ENCODE measurements at regions not wholly inside any gene's neighbourhood (a gene's known extent, or its start where the extent isn't known, plus 50 kb on each side); places are given as distances from the start of the nearest gene placed in this dataset.
"Not testable (repeated sequence)": the region's sequence is repeated elsewhere in the genome, so short reads cannot be mapped to it uniquely, and the experiment has no call there.

DNA sequence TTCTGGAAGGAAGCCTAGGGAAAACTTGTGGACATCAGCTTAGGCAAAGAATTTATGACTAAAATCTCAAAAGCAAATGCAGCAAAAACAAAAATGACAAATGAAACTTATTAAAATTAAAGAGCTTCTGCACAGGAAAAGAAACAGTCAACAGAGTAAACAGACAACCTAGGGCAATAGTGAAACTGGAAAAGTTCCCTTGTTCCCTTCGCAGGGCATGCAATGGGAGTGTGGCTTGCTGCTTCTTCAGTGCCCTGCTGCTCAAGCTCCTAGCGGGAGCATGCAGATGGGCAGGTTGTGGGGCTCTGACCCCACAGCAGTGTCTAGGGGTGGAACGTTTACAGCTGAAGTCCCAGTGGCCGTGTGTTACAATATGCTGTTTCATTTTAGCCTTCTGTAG, 1797.4 kb downstream of the NCAM2 start:
- intact Hi-C loops (cut with micrococcal nuclease), result no loop called here
- Mint-ChIP-seq H3K27me3 (ENCODE audit: insufficient read depth) (peaks cover 1% of the 10 kb centered on the region), H3K9me3 (no peaks in the 10 kb centered on the region), H3K4me1 (ENCODE audit: low read depth) (no peaks in the 10 kb centered on the region), H3K36me3 (ENCODE audit: low read depth) (no peaks in the 10 kb centered on the region), H3K27ac (no peak overlapping the region), H3K4me3 (no peak overlapping the region)
- DNase-seq (ENCODE audit: low spot score), result no peak

DNA sequence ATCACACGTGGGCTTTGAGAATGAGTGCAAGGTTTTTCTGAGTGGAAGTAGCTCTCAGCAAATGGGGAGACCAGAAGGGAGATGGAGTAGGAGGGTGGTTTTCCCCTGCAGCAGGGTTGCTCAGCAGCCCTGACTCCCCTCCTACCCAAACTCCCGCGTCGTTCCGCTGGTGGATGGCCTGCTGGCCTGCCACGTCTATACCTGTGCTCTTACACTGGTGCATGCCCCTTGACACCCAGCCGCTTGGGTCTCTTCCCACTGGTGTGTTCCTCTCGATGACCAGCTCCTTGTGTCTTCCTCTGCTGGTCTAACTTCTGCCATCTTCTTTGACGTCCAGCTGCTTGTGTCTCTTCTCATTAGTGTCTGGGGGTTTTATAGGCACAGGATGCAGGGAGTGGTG, 1797.9 kb downstream of the NCAM2 start:
- intact Hi-C loops (cut with micrococcal nuclease), result no loop called here
- Mint-ChIP-seq H3K27ac (no peak overlapping the region), H3K4me1 (ENCODE audit: low read depth) (no peaks in the 10 kb centered on the region), H3K36me3 (ENCODE audit: low read depth) (no peaks in the 10 kb centered on the region), H3K4me3 (no peak overlapping the region), H3K27me3 (ENCODE audit: insufficient read depth) (peaks cover 1% of the 10 kb centered on the region), H3K9me3 (no peaks in the 10 kb centered on the region)
- no peak for DNase-seq (ENCODE audit: low spot score)

DNA sequence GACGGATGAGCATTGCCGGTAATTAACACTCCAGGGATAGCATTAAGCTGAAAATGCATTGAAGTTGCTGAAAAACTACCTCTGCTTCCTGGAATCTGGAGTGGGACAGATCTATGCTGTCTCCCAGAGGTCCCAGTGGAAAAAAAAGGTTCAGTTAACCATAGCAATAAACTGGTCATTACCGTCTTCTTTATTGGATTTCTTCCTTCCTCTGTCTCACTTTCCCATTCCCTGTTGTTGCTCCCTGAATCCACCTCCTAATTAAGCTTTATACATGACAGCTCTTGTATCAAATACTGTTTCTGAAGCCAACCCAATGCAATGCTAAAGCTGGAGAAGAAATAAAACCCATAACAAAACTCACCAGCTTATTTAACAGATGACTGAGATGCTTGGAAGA, 1805.9 kb downstream of the NCAM2 start:
- Mint-ChIP-seq H3K4me3 (no peak overlapping the region), H3K27ac (no peak overlapping the region), H3K9me3 (no peaks in the 10 kb centered on the region), H3K27me3 (ENCODE audit: insufficient read depth) (no peaks in the 10 kb centered on the region), H3K36me3 (ENCODE audit: low read depth) (no peaks in the 10 kb centered on the region), H3K4me1 (ENCODE audit: low read depth) (no peaks in the 10 kb centered on the region)
- DNase-seq (ENCODE audit: low spot score), result no peak
- intact Hi-C loops (cut with micrococcal nuclease), result no loop called here

DNA sequence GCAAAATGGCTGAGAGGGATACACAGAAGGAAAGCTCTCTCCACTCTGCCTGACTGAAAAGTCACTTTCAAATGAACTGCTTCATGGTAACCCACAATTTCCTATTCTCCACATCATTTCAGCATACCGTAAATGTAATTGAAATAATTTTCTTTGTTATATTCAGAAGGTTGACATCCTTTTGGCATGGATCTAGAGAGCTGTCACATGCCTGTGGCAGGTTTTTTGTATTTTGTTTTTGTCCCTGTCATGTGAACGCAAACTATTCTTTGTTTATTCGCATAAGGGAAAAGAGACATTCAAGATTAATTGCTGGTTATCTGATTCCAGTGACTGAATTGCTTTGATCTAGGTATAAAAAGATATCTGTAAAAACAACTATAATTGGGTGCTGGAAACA, 1808.1 kb downstream of the NCAM2 start:
- Mint-ChIP-seq H3K36me3 (ENCODE audit: low read depth) (no peaks in the 10 kb centered on the region), H3K4me3 (no peak overlapping the region), H3K27ac (no peak overlapping the region), H3K4me1 (ENCODE audit: low read depth) (no peaks in the 10 kb centered on the region), H3K9me3 (no peaks in the 10 kb centered on the region), H3K27me3 (ENCODE audit: insufficient read depth) (no peaks in the 10 kb centered on the region)
- intact Hi-C loops (cut with micrococcal nuclease), result no loop called here
- DNase-seq (ENCODE audit: low spot score), result no peak

DNA sequence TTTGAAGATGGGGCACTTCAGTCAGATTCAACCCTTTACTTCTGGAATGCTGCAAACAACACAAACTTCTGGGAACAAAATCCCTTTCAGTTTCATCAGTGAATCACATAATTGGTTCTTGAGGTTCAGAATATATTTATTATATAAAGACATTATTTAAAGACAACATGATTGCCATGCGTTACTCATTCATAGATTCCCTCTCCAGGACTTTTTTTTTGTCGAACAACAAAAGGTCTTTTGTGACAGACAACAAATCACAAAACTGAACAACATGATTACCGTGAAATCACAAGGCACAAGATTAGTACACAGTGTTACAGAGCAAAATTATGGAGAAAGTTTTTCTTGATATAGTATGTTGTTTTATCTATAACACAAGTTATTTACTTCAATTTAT, 1815.0 kb downstream of the NCAM2 start:
- no peak for DNase-seq (ENCODE audit: low spot score)
- intact Hi-C loops (cut with micrococcal nuclease), result no loop called here
- Mint-ChIP-seq H3K36me3 (ENCODE audit: low read depth) (no peaks in the 10 kb centered on the region), H3K27ac (no peak overlapping the region), H3K4me1 (ENCODE audit: low read depth) (no peaks in the 10 kb centered on the region), H3K27me3 (ENCODE audit: insufficient read depth) (no peaks in the 10 kb centered on the region), H3K9me3 (no peaks in the 10 kb centered on the region), H3K4me3 (no peak overlapping the region)

DNA sequence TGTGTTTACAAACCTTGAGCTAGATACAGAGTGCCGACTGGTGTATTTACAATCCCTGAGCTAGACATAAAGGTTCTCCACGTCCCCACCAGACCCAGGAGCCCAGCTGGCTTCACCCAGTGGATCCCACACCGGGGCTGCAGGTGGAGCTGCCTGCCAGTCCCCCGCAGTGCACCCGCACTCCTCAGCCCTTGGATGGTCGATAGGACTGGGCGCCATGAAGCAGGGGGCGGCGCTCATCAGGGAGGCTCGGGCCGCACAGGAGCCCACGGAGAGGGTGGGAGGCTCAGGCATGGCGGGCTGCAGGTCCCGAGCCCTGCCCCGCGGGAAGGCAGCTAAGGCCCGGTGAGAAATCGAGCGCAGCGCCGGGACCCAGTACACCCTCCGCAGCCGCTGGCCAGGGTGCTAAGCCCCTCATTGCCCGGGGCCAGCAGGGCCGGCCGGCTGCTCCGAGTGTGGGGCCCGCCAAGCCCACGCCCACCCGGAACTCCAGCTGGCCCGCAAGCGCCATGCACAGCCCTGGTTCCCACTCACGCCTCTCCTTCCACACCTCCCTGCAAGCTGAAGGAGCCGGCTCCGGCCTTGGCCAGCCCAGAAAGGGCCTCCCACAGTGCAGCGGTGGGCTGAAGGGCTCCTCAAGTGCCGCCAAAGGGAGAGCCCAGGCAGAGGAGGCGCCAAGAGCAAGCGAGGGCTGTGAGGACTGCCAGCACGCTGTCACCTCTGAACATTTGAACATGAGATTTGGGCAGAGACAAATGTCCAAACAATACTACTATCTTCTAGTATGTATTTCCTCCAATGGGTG, 1820.7 kb downstream of the NCAM2 start:
- DNase-seq (ENCODE audit: low spot score); H3K27ac Mint-ChIP-seq; intact Hi-C loops (cut with micrococcal nuclease); H3K36me3 Mint-ChIP-seq (ENCODE audit: low read depth); H3K4me3 Mint-ChIP-seq; H3K27me3 Mint-ChIP-seq (ENCODE audit: insufficient read depth); H3K4me1 Mint-ChIP-seq (ENCODE audit: low read depth); H3K9me3 Mint-ChIP-seq: not testable (repeated sequence)

DNA sequence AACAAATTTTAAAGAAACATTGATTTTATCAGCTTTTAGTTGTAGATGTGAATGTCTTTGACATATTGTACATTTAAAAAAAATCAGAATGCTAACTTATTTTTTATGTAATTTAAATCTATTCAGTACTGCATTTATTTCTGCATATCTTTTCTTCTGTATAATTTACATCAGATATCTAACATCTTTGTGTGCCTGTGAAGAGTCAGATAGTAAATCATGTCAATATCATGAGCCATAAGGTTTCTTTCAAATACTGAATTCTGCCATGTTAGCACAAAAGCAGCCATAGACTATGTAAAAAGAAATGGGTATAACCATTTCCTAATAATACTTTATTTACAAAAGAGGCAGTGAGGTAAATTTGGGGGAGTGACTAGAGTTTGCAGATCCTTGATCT, 1829.2 kb downstream of the NCAM2 start:
- intact Hi-C loops (cut with micrococcal nuclease), result no loop called here
- Mint-ChIP-seq H3K36me3 (ENCODE audit: low read depth) (no peaks in the 10 kb centered on the region), H3K4me3 (no peak overlapping the region), H3K27me3 (ENCODE audit: insufficient read depth) (no peaks in the 10 kb centered on the region), H3K27ac (no peak overlapping the region), H3K4me1 (ENCODE audit: low read depth) (no peaks in the 10 kb centered on the region), H3K9me3 (peaks cover 18% of the 10 kb centered on the region)
- DNase-seq (ENCODE audit: low spot score), result no peak

DNA sequence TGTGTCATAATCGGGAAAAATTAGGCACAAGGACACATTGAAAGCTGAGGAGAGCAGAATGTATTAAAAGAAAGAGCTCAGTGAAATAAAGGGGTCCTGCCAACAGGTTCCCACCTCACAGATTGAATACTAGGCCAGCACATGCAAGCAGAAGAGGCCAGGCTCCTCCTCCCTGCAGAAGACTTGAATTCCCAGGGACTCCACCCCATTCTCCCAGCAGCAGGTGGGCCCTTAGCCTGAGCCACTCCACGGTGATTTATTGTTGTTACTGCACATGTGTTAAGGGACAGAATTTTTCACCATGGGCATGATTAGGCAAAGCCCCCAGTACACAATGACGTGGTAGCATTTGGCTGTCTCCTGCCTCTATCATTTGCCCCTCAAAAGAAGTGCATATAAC, 1844.7 kb downstream of the NCAM2 start:
- Mint-ChIP-seq H3K9me3 (peaks cover 16% of the 10 kb centered on the region), H3K4me1 (ENCODE audit: low read depth) (no peaks in the 10 kb centered on the region), H3K27ac (no peak overlapping the region), H3K27me3 (ENCODE audit: insufficient read depth) (no peaks in the 10 kb centered on the region), H3K36me3 (ENCODE audit: low read depth) (no peaks in the 10 kb centered on the region), H3K4me3 (no peak overlapping the region)
- intact Hi-C loops (cut with micrococcal nuclease), result no loop called here
- no peak for DNase-seq (ENCODE audit: low spot score)

DNA sequence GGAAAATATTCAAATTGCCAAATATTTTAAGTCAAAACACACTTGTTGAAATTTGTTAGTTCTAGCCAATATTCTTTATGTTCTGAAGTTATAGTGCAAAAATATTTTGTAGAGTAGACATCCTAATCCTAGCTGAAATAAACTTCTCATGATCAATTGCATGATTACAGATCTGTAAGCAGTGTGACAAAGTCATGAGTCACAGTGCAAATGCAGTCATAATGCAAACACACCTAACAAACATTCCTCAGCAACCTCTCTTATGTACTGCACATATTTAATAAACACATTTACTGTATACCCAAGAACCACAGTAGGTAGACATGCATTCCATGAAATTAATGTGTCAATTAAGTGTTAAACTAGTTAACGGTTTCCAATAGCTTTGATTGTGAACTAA, 1857.4 kb downstream of the NCAM2 start:
- Mint-ChIP-seq H3K9me3 (no peaks in the 10 kb centered on the region), H3K27me3 (ENCODE audit: insufficient read depth) (no peaks in the 10 kb centered on the region), H3K27ac (no peak overlapping the region), H3K4me3 (no peak overlapping the region), H3K36me3 (ENCODE audit: low read depth) (no peaks in the 10 kb centered on the region), H3K4me1 (ENCODE audit: low read depth) (no peaks in the 10 kb centered on the region)
- no peak for DNase-seq (ENCODE audit: low spot score)
- intact Hi-C loops (cut with micrococcal nuclease), result no loop called here

DNA sequence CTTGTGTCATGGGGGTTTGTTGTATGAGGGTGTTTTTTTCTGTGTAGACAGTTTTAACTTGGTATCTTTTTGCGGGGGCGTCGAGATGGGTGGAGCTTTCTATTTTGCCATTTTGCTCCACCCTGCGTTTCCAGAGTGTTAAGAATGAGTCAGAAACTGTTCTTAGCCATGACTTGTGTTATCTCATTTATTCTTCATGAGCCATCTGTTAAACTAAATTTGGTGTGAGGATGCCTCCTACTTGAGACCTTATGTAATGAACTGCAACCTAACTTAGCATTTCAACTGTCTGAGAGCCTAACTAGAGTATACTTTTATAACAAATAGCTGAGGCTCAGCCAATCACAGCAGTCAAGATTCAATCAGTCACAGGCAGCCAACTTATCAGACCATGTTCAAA, 1873.5 kb downstream of the NCAM2 start:
- no peak overlapping the region for H3K4me3 Mint-ChIP-seq
- no peaks in the 10 kb centered on the region for H3K9me3 Mint-ChIP-seq
- no peaks in the 10 kb centered on the region for H3K27me3 Mint-ChIP-seq (ENCODE audit: insufficient read depth)
- H3K36me3 Mint-ChIP-seq (ENCODE audit: low read depth), result no peaks in the 10 kb centered on the region
- no peak for DNase-seq (ENCODE audit: low spot score)
- intact Hi-C loops (cut with micrococcal nuclease), result no loop called here
- H3K4me1 Mint-ChIP-seq (ENCODE audit: low read depth), result no peaks in the 10 kb centered on the region
- H3K27ac Mint-ChIP-seq, result no peak overlapping the region

DNA sequence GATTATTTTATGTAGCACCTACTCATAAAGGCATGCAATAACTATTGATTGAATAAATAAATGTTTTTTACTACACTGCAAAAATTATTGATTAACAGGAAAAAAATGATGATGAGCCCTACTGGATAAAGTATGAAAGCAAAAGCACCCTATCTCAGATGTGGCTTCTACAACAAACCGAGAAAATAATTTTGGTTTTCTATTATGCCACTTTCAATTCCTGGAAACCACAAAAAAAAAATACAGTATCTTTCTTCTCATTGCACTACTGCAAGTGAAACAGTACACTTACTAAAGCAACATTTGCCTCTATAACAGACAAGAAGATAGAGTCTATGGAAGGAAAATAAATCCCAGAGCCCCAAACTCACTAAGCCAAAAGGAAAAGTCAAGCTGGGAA, 1882.4 kb downstream of the NCAM2 start:
- Mint-ChIP-seq H3K27me3 (ENCODE audit: insufficient read depth) (no peaks in the 10 kb centered on the region), H3K9me3 (no peaks in the 10 kb centered on the region), H3K36me3 (ENCODE audit: low read depth) (no peaks in the 10 kb centered on the region), H3K4me1 (ENCODE audit: low read depth) (no peaks in the 10 kb centered on the region), H3K4me3 (no peak overlapping the region), H3K27ac (no peak overlapping the region)
- intact Hi-C loops (cut with micrococcal nuclease), result no loop called here
- no peak for DNase-seq (ENCODE audit: low spot score)

DNA sequence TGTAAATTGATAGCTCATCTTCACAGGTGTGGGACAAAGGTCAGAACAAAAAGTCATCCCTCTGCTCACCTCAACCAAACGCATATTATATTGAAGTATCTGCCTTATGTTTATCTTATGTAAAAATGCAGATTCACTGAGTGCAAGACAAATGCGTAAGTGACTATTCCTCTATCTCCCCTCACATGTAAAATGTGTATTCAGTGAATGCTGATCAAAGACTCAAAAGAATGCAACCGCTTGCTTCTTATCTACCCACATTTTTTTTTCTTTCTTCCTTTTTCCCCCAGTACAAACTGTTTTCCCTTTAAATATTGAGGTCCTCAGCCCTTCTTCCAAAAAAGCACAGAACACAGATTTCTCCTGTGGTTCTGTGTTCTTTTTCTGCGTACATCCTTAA, 1882.9 kb downstream of the NCAM2 start:
- intact Hi-C loops (cut with micrococcal nuclease), result no loop called here
- no peak overlapping the region for H3K27ac Mint-ChIP-seq
- H3K9me3 Mint-ChIP-seq, result no peaks in the 10 kb centered on the region
- no peaks in the 10 kb centered on the region for H3K4me1 Mint-ChIP-seq (ENCODE audit: low read depth)
- H3K4me3 Mint-ChIP-seq, result no peak overlapping the region
- no peaks in the 10 kb centered on the region for H3K27me3 Mint-ChIP-seq (ENCODE audit: insufficient read depth)
- no peaks in the 10 kb centered on the region for H3K36me3 Mint-ChIP-seq (ENCODE audit: low read depth)
- DNase-seq (ENCODE audit: low spot score), result no peak

DNA sequence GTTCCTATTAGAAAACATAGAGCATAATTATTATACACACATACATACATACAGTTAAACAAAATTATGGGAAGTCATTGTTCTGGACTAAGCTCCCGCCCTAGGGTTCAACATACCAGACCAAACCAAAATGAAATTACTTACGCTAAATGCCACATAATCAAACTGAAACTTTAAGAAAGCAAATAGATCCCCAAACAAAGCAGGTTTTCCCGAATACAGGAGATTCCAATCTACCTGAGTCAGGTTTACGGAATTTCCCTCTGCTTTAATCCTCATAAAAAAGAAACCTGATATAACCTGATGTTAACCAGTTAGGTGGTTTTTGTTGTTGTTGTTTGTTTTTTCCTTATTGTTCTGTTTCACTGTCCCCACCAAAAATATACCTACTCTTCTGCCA, 1886.9 kb downstream of the NCAM2 start:
- Mint-ChIP-seq H3K27ac (no peak overlapping the region), H3K4me1 (ENCODE audit: low read depth) (no peaks in the 10 kb centered on the region), H3K36me3 (ENCODE audit: low read depth) (no peaks in the 10 kb centered on the region), H3K4me3 (no peak overlapping the region), H3K9me3 (no peaks in the 10 kb centered on the region), H3K27me3 (ENCODE audit: insufficient read depth) (no peaks in the 10 kb centered on the region)
- no peak for DNase-seq (ENCODE audit: low spot score)
- intact Hi-C loops (cut with micrococcal nuclease), result no loop called here

DNA sequence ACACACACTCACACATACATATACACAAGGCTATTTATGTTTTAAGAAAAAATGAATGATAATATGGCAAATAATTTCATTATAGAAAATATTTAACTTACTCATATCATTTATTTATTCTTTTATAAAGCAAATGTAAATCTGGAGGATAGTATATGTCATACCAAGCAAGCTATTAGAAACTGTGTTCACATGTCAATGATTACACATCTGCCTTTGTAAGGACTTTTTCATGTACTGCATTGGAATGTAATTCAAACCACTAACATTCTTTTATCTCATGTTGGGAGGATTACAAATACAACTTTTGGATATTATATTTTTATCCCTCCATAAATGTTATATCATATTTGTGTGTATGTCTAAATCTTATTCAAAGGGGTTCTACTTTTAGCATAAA, 1887.4 kb downstream of the NCAM2 start:
- Mint-ChIP-seq H3K36me3 (ENCODE audit: low read depth) (no peaks in the 10 kb centered on the region), H3K4me1 (ENCODE audit: low read depth) (no peaks in the 10 kb centered on the region), H3K27me3 (ENCODE audit: insufficient read depth) (no peaks in the 10 kb centered on the region), H3K9me3 (no peaks in the 10 kb centered on the region), H3K4me3 (no peak overlapping the region), H3K27ac (no peak overlapping the region)
- no peak for DNase-seq (ENCODE audit: low spot score)
- intact Hi-C loops (cut with micrococcal nuclease), result no loop called here

All from activated T-helper 1 cell treated with anti-CD3 and anti-CD28 coated beads, Interleukin-12 subunit alpha, Interleukin-12 subunit beta, Interleukin-2, Interleukin-4 antibody, amounts not matched to agents 30 ng/mL and 10 ng/mL and 1 ng/mL, durations not matched to agents 14 hours and 24 hours and 36 hours (primary cell).